Prostate gland (tissue), 2 donors: ENCODE measurements at regions not wholly inside any gene's neighbourhood (a gene's known extent, or its start where the extent isn't known, plus 50 kb on each side); places are given as distances from the start of the nearest gene placed in this dataset.

ENCODE experiments used
- CTCF ChIP-seq, 4 experiments: fragments of 200-600 bp in 2 of 4; fragments of 450-650 bp in 2 of 4; sonication (generic) in 2 of 4; IDR thresholded peaks; 1 replicate in 3 of 4; 2 replicates in 1 of 4; pipeline ENCODE4 v1.5.1; 2016 to 2019; ENCODE audit warnings: antibody characterized with exemption in 4 of 4, mild to moderate bottlenecking in 2 of 4, moderate library complexity in 2 of 4
- POLR2AphosphoS5 ChIP-seq: sonication (generic); formaldehyde crosslinking; IDR thresholded peaks from one replicate; pipeline ENCODE4 v1.6.1; 2017; ENCODE audit warnings: antibody characterized with exemption

- TF ChIP-seq POLR2AphosphoS5 (no peak), CTCF (IDR thresholded peaks at IDR 0.05) (no peak)
Observed at GRCh38 chr1:88398338-88398737, 285.7 kb upstream of the PKN2 start.
